C4-2B (cell line): ENCODE measurements at regions not wholly inside any gene's neighbourhood (a gene's known extent, or its start where the extent isn't known, plus 50 kb on each side); places are given as distances from the start of the nearest gene placed in this dataset.

Source experiments
- CTCF ChIP-seq: fragments of 450-650 bp; conservative IDR thresholded peaks from 2 replicates; pipeline ENCODE4 v1.5.1; 2017; ENCODE audit warnings: mild to moderate bottlenecking
- ZFX ChIP-seq: fragments of 450-650 bp; IDR thresholded peaks from 2 replicates; pipeline ENCODE4 v1.6.1; 2017

GRCh38 chr14:31990183-31990857 lies 86.8 kb upstream of the ARHGAP5 start:
- TF ChIP-seq CTCF = no peak
- TF ChIP-seq ZFX = no peak
